ENCODE measurements at regions not wholly inside any gene's neighbourhood (a gene's known extent, or its start where the extent isn't known, plus 50 kb on each side); places are given as distances from the start of the nearest gene placed in this dataset. TPM values are rescaled to one million over a fixed set of nuclear protein-coding genes. Genes with fewer than 3 reads are reported as not detected.

GRCh38 chr1:115912116-115912515, 64.2 kb upstream of the SLC22A15 start:
- Histone ChIP-seq H3K79me2 (ENCODE audit: low read length) (no peaks in the 10 kb centered on the region), H3K4me1 (ENCODE audit: low read length) (no peaks in the 10 kb centered on the region), H3K36me3 (ENCODE audit: insufficient read depth, low read length) (no peaks in the 10 kb centered on the region), H3K9me2 (replicated peaks; ENCODE audit: insufficient read depth, low read length) (no peaks in the 10 kb centered on the region), H2AFZ (ENCODE audit: low read length) (no peak overlapping the region), H3K9me3 (ENCODE audit: low read length) (no peaks in the 10 kb centered on the region), H4K20me1 (ENCODE audit: insufficient read depth, low read depth, low read length) (no peaks in the 10 kb centered on the region), H3K4me2 (ENCODE audit: low read depth, low read length, poor library complexity, severe bottlenecking) (no peak overlapping the region), H3K9ac (ENCODE audit: low read length) (no peak overlapping the region), H3K27ac (ENCODE audit: low read length) (no peak overlapping the region), H3K4me3 (ENCODE audit: low read length) (no peak overlapping the region), H3K27me3 (ENCODE audit: low read length) (no peaks in the 10 kb centered on the region)
- DNase-seq = no peak

- Histone ChIP-seq H3K27ac (ENCODE audit: low read length) (no peak overlapping the region), H3K27me3 (ENCODE audit: low read length) (no peaks in the 10 kb centered on the region), H3K36me3 (ENCODE audit: insufficient read depth, low read length) (no peaks in the 10 kb centered on the region), H2AFZ (ENCODE audit: low read length) (no peak overlapping the region), H3K9me3 (ENCODE audit: low read length) (no peaks in the 10 kb centered on the region), H3K79me2 (ENCODE audit: low read length) (no peaks in the 10 kb centered on the region), H3K4me2 (ENCODE audit: low read depth, low read length, poor library complexity, severe bottlenecking) (no peak overlapping the region), H3K9me2 (replicated peaks; ENCODE audit: insufficient read depth, low read length) (no peaks in the 10 kb centered on the region), H3K4me3 (ENCODE audit: low read length) (no peak overlapping the region), H3K9ac (ENCODE audit: low read length) (no peak overlapping the region), H4K20me1 (ENCODE audit: insufficient read depth, low read depth, low read length) (no peaks in the 10 kb centered on the region), H3K4me1 (ENCODE audit: low read length) (0 out of 2 replicates have a peak, but pooled peaks cover 3% of the 10 kb centered on the region)
- no peak for DNase-seq
Observed at GRCh38 chr1:115922801-115923200, 53.5 kb upstream of the SLC22A15 start.

- no peaks in the 10 kb centered on the region for H3K79me2 ChIP-seq (ENCODE audit: low read length)
- no peak for DNase-seq
- H3K9me3 ChIP-seq (ENCODE audit: low read length) = no peaks in the 10 kb centered on the region
- no peak overlapping the region for H3K27ac ChIP-seq (ENCODE audit: low read length)
- H3K4me1 ChIP-seq (ENCODE audit: low read length) = 0 out of 2 replicates have a peak, but pooled peaks cover 3% of the 10 kb centered on the region
- H3K36me3 ChIP-seq (ENCODE audit: insufficient read depth, low read length) = no peaks in the 10 kb centered on the region
- H3K4me2 ChIP-seq (ENCODE audit: low read depth, low read length, poor library complexity, severe bottlenecking) = no peak overlapping the region
- H3K4me3 ChIP-seq (ENCODE audit: low read length) = no peak overlapping the region
- no peak overlapping the region for H3K9ac ChIP-seq (ENCODE audit: low read length)
- H2AFZ ChIP-seq (ENCODE audit: low read length) = no peak overlapping the region
- no peaks in the 10 kb centered on the region for H3K9me2 ChIP-seq (replicated peaks; ENCODE audit: insufficient read depth, low read length)
- no peaks in the 10 kb centered on the region for H4K20me1 ChIP-seq (ENCODE audit: insufficient read depth, low read depth, low read length)
- H3K27me3 ChIP-seq (ENCODE audit: low read length) = no peaks in the 10 kb centered on the region
Observed at GRCh38 chr1:115924770-115925169, 51.5 kb upstream of the SLC22A15 start.

- no peak for DNase-seq
- no peaks in the 10 kb centered on the region for H3K9me2 ChIP-seq (replicated peaks; ENCODE audit: insufficient read depth, low read length)
- no peaks in the 10 kb centered on the region for H4K20me1 ChIP-seq (ENCODE audit: insufficient read depth, low read depth, low read length)
- no peaks in the 10 kb centered on the region for H3K9me3 ChIP-seq (ENCODE audit: low read length)
- 0 out of 2 replicates have a peak, but pooled peaks cover 3% of the 10 kb centered on the region for H3K4me1 ChIP-seq (ENCODE audit: low read length)
- H3K36me3 ChIP-seq (ENCODE audit: insufficient read depth, low read length) = no peaks in the 10 kb centered on the region
- H3K4me2 ChIP-seq (ENCODE audit: low read depth, low read length, poor library complexity, severe bottlenecking) = no peak overlapping the region
- no peak overlapping the region for H3K27ac ChIP-seq (ENCODE audit: low read length)
- H3K79me2 ChIP-seq (ENCODE audit: low read length) = no peaks in the 10 kb centered on the region
- no peaks in the 10 kb centered on the region for H3K27me3 ChIP-seq (ENCODE audit: low read length)
- H3K4me3 ChIP-seq (ENCODE audit: low read length) = no peak overlapping the region
- no peak overlapping the region for H3K9ac ChIP-seq (ENCODE audit: low read length)
- H2AFZ ChIP-seq (ENCODE audit: low read length) = no peak overlapping the region
Observed at GRCh38 chr1:115925467-115925866, 50.8 kb upstream of the SLC22A15 start.

Small RNA genes lying in the stretch of these regions (small RNA-seq; reads per million reads assigned to genes)
- not detected for gene AL357137.1

All from Karpas-422 (cell line).